NT2/D1 (cell line): ENCODE measurements at regions not wholly inside any gene's neighbourhood (a gene's known extent, or its start where the extent isn't known, plus 50 kb on each side); places are given as distances from the start of the nearest gene placed in this dataset.
A peak's percentile ranks its signal among the peaks of the same experiment; 100 is the strongest.

Source experiments
- DNase-seq: peaks from one replicate; pipeline ENCODE4 v3.0.0-alpha.2; 2011; ENCODE audit warnings: low read depth, low spot score
- H3K27me3 ChIP-seq: 2 replicates; pipeline ENCODE4 v1.6.0; 2011; ENCODE audit warnings: mild to moderate bottlenecking; ENCODE audit not compliant: insufficient read length, insufficient read depth
- H3K36me3 ChIP-seq: 2 replicates; pipeline ENCODE4 v1.6.1; 2011; ENCODE audit warnings: mild to moderate bottlenecking, low read length, mixed read lengths; ENCODE audit not compliant: insufficient read depth, insufficient read length
- H3K4me1 ChIP-seq: 2 replicates; pipeline ENCODE4 v1.5.1; 2011; ENCODE audit not compliant: insufficient read depth, insufficient read length
- H3K4me3 ChIP-seq: 2 replicates; pipeline ENCODE4 v1.5.1; 2011; ENCODE audit warnings: low read depth; ENCODE audit not compliant: insufficient read length
- H3K9ac ChIP-seq: 2 replicates; pipeline ENCODE4 v1.6.0; 2011; ENCODE audit warnings: low read depth; ENCODE audit not compliant: insufficient read length
- H3K9me3 ChIP-seq: 2 replicates; pipeline ENCODE4 v1.5.1; 2011; ENCODE audit warnings: mild to moderate bottlenecking, low read length; ENCODE audit not compliant: insufficient read depth
- SUZ12 ChIP-seq: IDR thresholded peaks from 2 replicates; pipeline ENCODE4 v1.6.1; 2011; ENCODE audit not compliant: insufficient read length, insufficient read depth; ENCODE audit errors: extremely low read depth
- YY1 ChIP-seq: IDR thresholded peaks from 2 replicates; pipeline ENCODE4 v1.6.1; 2011; ENCODE audit not compliant: insufficient read length, insufficient read depth
- ZNF274 ChIP-seq: IDR thresholded peaks from 2 replicates; pipeline ENCODE4 v1.6.1; 2011; ENCODE audit warnings: mild to moderate bottlenecking, low read depth, low read length

DNA sequence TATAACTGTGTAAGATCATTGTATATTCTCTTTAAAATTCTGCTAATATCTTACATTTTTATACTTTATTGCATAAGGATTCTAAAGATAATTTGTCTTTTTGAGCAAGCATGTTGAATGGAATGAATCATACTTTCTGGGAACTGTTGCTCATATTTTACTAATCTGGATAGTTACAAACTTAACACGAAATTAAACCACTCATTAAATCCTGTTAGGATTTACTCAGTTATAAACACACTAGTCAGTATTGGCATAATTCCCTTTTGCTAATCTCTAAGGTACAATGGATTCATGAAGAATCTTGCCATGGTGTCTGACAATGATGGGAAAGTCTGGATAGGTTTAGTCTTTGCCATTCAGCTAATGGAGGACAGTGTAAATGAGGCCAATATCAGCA lies 338.1 kb upstream of the SMC2 start:
- Histone ChIP-seq H3K27me3 (no peaks in the 10 kb centered on the region), H3K9ac (no peak overlapping the region), H3K4me3 (no peak overlapping the region), H3K9me3 (no peaks in the 10 kb centered on the region; the same call in 1 of the 2 replicates), H3K4me1 (peaks cover 5% of the 10 kb centered on the region), H3K36me3 (no peaks in the 10 kb centered on the region)
- TF ChIP-seq YY1 = no peak
- no peak for TF ChIP-seq SUZ12
- TF ChIP-seq ZNF274 = no peak
- no peak for DNase-seq

- Histone ChIP-seq H3K36me3 (no peaks in the 10 kb centered on the region), H3K4me1 (peaks cover 5% of the 10 kb centered on the region), H3K9ac (no peak overlapping the region), H3K27me3 (no peaks in the 10 kb centered on the region), H3K9me3 (no peaks in the 10 kb centered on the region; the same call in 1 of the 2 replicates), H3K4me3 (no peak overlapping the region)
- TF ChIP-seq YY1 = no peak
- TF ChIP-seq SUZ12 = no peak
- no peak for TF ChIP-seq ZNF274
- peak; percentile 35 for DNase-seq
Measured at GRCh38 chr9:103757062-103757461, 337.0 kb upstream of the SMC2 start.

DNA sequence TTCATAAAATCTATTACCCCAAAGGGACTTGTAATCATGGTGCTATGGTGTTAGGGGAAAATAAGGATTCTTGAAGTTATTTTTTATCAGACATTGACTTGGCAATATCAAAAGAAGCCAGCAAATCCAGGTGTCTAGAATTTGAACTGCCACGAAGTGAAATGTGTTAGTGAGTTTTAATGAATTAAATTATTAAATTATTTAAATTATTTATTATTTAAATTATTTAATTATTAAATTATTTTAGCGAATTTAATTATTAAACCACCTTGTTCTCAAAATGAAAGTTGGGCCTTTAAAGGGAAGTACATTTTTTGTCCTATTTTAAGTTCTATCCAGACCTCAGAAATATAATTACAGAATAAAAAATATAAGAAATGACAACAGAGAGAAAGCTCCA lies 332.6 kb upstream of the SMC2 start:
- Histone ChIP-seq H3K36me3 (no peaks in the 10 kb centered on the region), H3K9me3 (no peaks in the 10 kb centered on the region; the same call in 1 of the 2 replicates), H3K4me3 (no peak overlapping the region), H3K9ac (no peak overlapping the region), H3K4me1 (peaks cover 5% of the 10 kb centered on the region), H3K27me3 (no peaks in the 10 kb centered on the region)
- DNase-seq = no peak
- TF ChIP-seq ZNF274 (no peak), YY1 (no peak), SUZ12 (no peak)

DNA sequence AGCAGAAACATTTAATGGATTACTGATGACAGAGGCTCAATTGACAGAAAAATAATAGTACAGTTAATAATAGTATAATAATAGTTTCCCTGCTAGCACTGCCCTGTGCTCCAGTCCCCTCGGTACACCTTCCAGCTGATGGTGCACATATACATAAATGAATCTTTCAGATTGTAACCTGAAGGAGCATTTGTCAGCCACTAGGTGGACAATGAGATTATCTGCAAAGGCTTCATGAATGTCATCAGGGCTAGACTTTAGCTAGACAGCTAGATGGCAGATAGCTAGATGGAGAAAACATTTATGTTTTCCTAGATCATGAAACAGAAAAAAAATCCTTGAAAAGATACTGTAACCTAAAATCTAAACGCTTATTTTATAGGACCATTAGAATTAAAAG lies 304.4 kb upstream of the SMC2 start:
- Histone ChIP-seq H3K4me3 (no peak overlapping the region), H3K4me1 (no peaks in the 10 kb centered on the region), H3K36me3 (no peaks in the 10 kb centered on the region), H3K9ac (no peak overlapping the region), H3K27me3 (no peaks in the 10 kb centered on the region), H3K9me3 (no peaks in the 10 kb centered on the region)
- TF ChIP-seq YY1 (no peak), ZNF274 (no peak), SUZ12 (no peak)
- no peak for DNase-seq

GRCh38 chr9:103798620-103799019 lies 295.5 kb upstream of the SMC2 start:
- no peak for DNase-seq
- H3K9me3 ChIP-seq = no peaks in the 10 kb centered on the region
- H3K9ac ChIP-seq = no peak overlapping the region
- no peak overlapping the region for H3K4me3 ChIP-seq
- no peaks in the 10 kb centered on the region for H3K27me3 ChIP-seq
- H3K36me3 ChIP-seq = no peaks in the 10 kb centered on the region
- no peak for TF ChIP-seq SUZ12
- no peak for TF ChIP-seq ZNF274
- TF ChIP-seq YY1 = no peak
- H3K4me1 ChIP-seq = no peaks in the 10 kb centered on the region

DNA sequence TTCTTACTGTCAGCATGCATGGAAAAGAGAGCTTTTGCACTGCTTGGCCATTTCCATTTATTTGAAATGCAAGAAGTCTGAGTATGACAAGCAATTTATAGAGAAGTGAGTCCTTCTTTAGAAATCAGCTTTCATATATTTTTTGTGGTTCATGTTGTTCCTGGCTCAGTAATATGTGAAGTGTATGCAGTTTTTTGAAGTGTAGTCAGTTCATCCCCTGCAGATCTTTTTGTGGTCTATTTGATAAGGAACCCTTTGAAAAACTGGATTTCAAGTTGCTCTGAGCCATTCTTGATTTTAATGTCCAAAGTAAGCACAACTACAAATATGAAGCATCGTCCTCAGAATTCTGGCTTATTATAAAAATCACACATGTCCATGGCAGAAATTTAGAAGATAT lies 294.1 kb upstream of the SMC2 start:
- DNase-seq = no peak
- no peaks in the 10 kb centered on the region for H3K36me3 ChIP-seq
- H3K9me3 ChIP-seq = no peaks in the 10 kb centered on the region
- no peak overlapping the region for H3K4me3 ChIP-seq
- H3K27me3 ChIP-seq = no peaks in the 10 kb centered on the region
- no peaks in the 10 kb centered on the region for H3K4me1 ChIP-seq
- TF ChIP-seq YY1 = no peak
- TF ChIP-seq ZNF274 = no peak
- TF ChIP-seq SUZ12 = no peak
- no peak overlapping the region for H3K9ac ChIP-seq

- Histone ChIP-seq H3K9ac (no peak overlapping the region), H3K4me3 (no peak overlapping the region), H3K4me1 (no peaks in the 10 kb centered on the region), H3K9me3 (no peaks in the 10 kb centered on the region), H3K36me3 (no peaks in the 10 kb centered on the region), H3K27me3 (no peaks in the 10 kb centered on the region)
- DNase-seq = no peak
- no peak for TF ChIP-seq SUZ12
- TF ChIP-seq YY1 = no peak
- no peak for TF ChIP-seq ZNF274
Measured at GRCh38 chr9:103802068-103802467, 292.0 kb upstream of the SMC2 start.

DNA sequence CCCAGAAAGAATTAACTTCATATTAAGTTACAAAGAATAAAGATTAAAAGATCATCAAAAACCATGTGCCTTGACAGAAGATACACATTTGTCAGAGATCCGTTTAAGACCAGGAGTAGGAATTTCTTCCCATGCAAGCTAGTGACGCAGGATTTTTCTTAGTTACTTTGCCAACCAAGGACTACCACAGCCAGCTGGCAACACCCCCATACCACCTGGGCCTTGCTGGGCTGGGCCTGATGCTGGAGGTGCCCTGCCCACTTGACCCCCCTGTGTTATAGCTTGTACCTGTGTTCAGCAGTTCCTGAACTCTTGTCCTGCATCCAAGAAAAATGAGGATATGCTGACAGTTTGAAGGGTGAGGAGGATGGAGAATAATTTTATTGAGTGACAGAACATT lies 290.9 kb upstream of the SMC2 start:
- H3K9me3 ChIP-seq = no peaks in the 10 kb centered on the region
- no peaks in the 10 kb centered on the region for H3K36me3 ChIP-seq
- no peak overlapping the region for H3K4me3 ChIP-seq
- H3K9ac ChIP-seq = no peak overlapping the region
- no peak for TF ChIP-seq ZNF274
- TF ChIP-seq YY1 = no peak
- TF ChIP-seq SUZ12 = no peak
- no peaks in the 10 kb centered on the region for H3K27me3 ChIP-seq
- DNase-seq = no peak
- no peaks in the 10 kb centered on the region for H3K4me1 ChIP-seq
